HAP-1 (cell line): ENCODE measurements at regions not wholly inside any gene's neighbourhood (a gene's known extent, or its start where the extent isn't known, plus 50 kb on each side); places are given as distances from the start of the nearest gene placed in this dataset.
"Not testable (repeated sequence)": the region's sequence is repeated elsewhere in the genome, so short reads cannot be mapped to it uniquely, and the experiment has no call there.

Source experiments
- DNase-seq, 2 experiments: peaks; one replicate each; pipeline ENCODE4 v3.0.0-alpha.2; 2016 to 2020; ENCODE audit warnings: low spot score in 2 of 2
- H3K27me3 ChIP-seq: fragments of 250-450 bp; sonication (Bioruptor Pico); 2 replicates; pipeline ENCODE4 v1.5.1; 2020; ENCODE audit warnings: low read depth, mild to moderate bottlenecking, moderate library complexity
- H3K36me3 ChIP-seq: fragments of 250-450 bp; sonication (Bioruptor Pico); replicated peaks from 2 replicates; pipeline ENCODE4 v1.5.1; 2020; ENCODE audit warnings: mild to moderate bottlenecking
- H3K4me1 ChIP-seq: fragments of 250-450 bp; sonication (Bioruptor Pico); 2 replicates; pipeline ENCODE4 v1.5.1; 2020; ENCODE audit warnings: mild to moderate bottlenecking
- H3K4me3 ChIP-seq: fragments of 250-450 bp; sonication (Bioruptor Pico); 2 replicates; pipeline ENCODE4 v1.5.1; 2020; ENCODE audit warnings: mild to moderate bottlenecking, moderate library complexity
- H3K9me3 ChIP-seq: fragments of 250-450 bp; sonication (Bioruptor Pico); 2 replicates; pipeline ENCODE4 v1.5.1; 2020; ENCODE audit warnings: mild to moderate bottlenecking, moderate library complexity
- in situ Hi-C: fragments of 300-500 bp; cut with MboI; formaldehyde crosslinking; loops from 3 replicates; pipeline ENCODE4 v1.14.3; 2020; ENCODE audit warnings: low sequenced_read_pairs, inconsistent platforms, mixed read lengths

DNA sequence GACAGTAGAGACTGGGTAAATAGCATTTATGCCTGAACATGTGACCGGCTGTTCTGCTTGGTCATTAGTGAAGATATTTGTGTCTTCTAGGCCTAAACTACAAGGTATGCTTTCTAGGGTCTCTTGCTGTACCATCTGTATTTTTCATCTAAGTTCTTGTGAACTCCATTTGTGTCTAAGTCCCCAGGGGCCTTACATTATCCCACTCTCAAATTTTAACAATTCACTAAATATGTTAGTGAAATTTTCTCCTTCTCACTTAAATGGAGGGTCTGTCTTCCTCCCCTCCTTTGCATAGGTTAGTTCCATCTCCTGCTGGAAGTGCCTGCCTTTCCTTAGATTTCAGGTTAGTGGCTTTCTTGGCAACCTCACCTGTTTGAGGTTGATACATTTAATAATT, 382.6 kb downstream of the RAD51AP2 start:
- H3K9me3 ChIP-seq, result no peaks in the 10 kb centered on the region
- DNase-seq, result no peak
- no peaks in the 10 kb centered on the region for H3K27me3 ChIP-seq
- H3K36me3 ChIP-seq, result no peaks in the 10 kb centered on the region
- in situ Hi-C loops, result no loop called here
- H3K4me3 ChIP-seq, result no peak overlapping the region
- H3K4me1 ChIP-seq, result no peaks in the 10 kb centered on the region

DNA sequence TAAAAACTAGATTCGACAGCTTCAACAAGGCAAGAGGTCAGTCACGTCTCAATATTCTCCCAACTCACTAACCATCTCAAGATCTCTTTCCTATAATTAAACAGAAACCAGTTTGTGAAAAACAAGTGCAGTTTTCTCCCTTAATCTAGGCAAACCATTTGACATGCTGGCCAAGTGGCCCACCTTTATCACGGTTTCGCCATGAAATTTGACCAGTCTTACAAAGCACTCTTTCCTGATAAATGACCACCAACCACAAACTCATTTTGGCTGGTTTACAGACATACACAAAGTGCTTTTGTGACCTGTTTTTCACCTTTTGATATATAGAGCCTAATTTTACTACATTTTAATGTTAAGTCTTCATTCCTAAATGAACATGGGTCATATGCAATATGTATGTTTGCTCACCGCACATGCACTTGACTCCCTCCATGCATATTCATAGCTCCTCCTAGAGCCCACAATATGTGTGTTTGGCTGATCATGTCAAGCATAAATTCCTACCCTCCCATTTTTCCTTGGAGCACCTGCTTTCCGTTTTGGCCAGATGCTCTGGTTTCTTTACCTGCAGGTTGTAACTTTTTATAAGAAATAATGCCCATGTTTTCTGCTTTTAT, 385.1 kb downstream of the RAD51AP2 start:
- Histone ChIP-seq H3K4me1 (no peaks in the 10 kb centered on the region), H3K27me3 (no peaks in the 10 kb centered on the region), H3K36me3 (no peaks in the 10 kb centered on the region), H3K9me3 (no peaks in the 10 kb centered on the region), H3K4me3 (no peak overlapping the region)
- no peak for DNase-seq
- in situ Hi-C loops, result no loop called here

DNA sequence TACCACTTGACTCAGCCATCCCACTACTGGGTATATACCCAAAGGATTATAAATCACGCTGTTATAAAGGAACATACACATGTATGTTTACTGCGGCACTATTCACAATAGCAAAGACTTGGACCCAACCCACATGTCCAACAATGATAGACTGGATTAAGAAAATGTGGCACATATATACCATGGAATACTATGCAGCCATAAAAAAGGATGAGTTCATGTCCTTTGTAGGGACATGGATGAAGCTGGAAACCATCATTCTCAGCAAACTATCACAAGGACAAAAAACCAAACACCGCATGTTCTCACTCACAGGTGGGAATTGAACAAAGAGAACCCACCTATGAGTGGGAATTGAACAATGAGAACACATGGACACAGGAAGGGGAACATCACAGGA, 387.6 kb downstream of the RAD51AP2 start:
- in situ Hi-C loops, H3K36me3 ChIP-seq, H3K4me1 ChIP-seq, DNase-seq, H3K9me3 ChIP-seq, H3K27me3 ChIP-seq, H3K4me3 ChIP-seq: not testable (repeated sequence)

DNA sequence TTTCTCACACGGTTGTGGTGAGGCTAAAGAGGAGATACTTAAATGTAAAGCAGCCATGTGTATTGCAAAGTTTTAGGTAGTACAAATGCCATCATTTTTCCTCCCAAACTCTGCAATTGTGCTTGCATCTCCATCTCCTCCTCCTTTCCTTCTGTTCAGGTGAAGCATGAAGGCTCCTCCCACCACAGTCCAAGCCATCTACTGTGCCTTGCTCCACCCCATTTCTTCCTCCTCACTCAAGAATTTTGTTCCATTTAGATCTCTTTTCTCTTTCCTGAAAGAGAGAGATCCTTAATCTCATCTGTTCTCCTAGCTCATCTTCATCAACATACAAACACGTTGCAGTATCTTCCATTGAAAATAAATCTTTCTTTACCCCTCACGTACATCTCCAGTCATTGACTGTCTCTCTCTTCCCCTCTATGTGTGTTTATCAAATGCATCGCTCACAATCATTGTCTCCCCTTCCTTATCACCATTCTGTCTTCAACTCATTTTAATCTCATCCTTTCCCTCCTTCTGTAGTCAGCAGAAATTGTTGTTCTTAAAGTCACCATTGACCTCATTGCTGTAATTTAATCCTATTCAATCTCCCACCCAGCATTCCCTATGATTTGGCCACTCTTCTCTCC, 392.1 kb downstream of the RAD51AP2 start:
- no peak overlapping the region for H3K4me3 ChIP-seq
- no peaks in the 10 kb centered on the region for H3K36me3 ChIP-seq
- no peaks in the 10 kb centered on the region for H3K27me3 ChIP-seq
- no peaks in the 10 kb centered on the region for H3K4me1 ChIP-seq
- in situ Hi-C loops, result no loop called here
- no peak for DNase-seq
- H3K9me3 ChIP-seq, result no peaks in the 10 kb centered on the region

DNA sequence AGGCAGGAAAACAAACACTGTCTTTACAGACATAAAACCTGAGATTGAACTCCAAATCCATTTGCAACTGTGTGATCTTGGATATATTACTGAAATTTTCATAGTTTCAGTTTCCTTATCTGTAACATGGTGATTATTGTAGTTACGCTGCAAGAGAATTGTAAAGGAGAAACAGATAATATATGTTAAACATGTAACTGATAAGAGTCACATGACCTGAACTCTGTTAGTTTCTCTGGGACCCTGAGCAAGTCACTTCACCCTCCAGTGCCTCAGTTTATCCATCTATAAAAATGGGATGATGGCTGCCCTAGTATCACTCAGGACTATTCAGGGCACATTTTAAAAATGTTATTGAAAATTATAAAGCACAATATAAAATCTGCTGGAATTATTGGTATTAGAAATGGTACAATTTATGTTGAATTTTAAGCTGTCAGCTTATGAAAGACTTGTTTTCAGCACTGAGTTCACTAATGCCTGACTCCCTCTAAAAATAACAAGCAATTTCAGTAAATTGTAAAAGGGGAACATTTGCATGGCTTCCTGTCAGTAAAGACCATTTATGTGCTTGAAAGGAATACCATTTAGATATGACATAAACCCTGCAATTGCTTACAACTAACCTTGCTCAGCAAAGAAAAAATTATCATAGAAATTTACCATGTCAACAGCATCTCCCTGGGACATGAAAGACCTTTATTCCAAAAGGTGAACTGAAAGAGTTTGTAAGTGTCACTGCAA, 393.5 kb downstream of the RAD51AP2 start:
- no peak for DNase-seq
- no peaks in the 10 kb centered on the region for H3K9me3 ChIP-seq
- H3K4me1 ChIP-seq, result no peaks in the 10 kb centered on the region
- no peaks in the 10 kb centered on the region for H3K36me3 ChIP-seq
- no peaks in the 10 kb centered on the region for H3K27me3 ChIP-seq
- in situ Hi-C loops, result no loop called here
- H3K4me3 ChIP-seq, result no peak overlapping the region

DNA sequence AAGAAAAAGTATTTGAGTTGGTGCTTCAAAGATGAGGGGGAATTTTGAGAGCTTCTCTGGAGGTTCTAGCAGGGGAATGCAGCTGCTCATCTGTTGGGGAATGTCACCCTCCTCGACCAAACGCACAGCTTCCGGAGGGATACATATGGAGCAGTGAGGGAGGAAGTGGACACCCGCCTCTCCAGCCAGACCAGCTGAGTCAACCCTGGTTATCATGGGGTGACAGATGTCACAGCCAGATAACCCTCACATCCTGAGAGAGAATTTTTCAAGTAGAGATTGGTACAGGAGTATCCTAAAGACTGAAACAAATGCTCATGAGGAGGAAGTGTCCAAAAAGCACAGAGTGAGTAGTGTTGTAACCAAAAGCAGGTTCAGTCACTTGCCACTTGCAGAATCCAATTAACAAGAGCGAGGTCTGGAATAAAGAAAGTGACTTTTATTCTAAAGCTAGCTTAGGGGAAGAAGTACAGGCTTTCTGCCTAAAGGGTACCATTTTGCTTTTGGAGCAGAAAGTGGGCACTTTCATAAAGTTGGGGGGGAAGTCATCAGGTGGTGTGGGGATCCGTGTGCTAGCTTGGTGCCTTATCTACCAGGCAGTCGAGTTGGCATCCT, 395.2 kb downstream of the RAD51AP2 start:
- in situ Hi-C loops, result no loop called here
- DNase-seq, result no peak

DNA sequence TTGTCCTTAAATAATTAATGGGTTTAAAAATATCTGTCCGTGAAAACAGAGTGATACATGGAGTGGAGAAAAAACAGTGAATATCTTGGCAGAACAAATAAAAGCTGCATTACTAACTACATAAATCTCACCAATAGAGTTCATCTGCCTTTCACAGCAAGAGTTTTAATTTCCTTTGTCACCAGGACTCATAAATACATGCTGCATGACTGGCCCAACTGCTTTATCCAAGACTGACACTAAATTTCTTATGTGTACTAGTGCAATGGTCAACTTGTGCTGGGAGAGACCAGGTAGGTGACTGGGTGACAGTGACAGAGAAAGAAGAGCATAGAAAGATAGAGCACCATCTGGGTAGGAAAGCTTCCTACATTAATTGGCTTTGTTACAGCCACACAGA, 402.8 kb downstream of the RAD51AP2 start:
- H3K27me3 ChIP-seq, result no peaks in the 10 kb centered on the region
- H3K9me3 ChIP-seq, result no peaks in the 10 kb centered on the region
- in situ Hi-C loops, result no loop called here
- no peak overlapping the region for H3K4me3 ChIP-seq
- no peaks in the 10 kb centered on the region for H3K4me1 ChIP-seq
- H3K36me3 ChIP-seq, result no peaks in the 10 kb centered on the region
- DNase-seq, result no peak

More for the DNA sequence above, 395.2 kb downstream of the RAD51AP2 start:
- Histone ChIP-seq H3K4me1 (no peaks in the 10 kb centered on the region), H3K4me3 (no peak overlapping the region), H3K27me3 (no peaks in the 10 kb centered on the region), H3K36me3 (no peaks in the 10 kb centered on the region), H3K9me3 (no peaks in the 10 kb centered on the region)

DNA sequence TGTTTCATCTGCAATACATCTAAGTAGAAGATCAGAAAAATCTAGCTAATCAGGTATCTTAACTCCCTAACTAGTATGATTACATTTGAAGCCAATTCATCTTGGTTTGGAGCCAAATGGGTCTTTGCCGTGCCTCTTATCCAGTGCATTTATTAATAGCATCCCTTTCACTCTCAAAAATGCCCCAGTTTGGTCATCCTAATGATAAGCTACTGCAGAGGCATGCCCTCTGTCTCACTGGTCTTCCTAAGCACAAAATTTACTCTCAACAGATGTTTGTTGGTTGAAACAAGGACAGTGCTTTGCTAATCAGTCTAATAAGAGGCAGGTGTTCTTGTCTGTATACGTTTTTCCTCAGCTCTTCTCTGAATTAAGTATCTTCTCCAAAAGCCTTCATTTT, 403.2 kb downstream of the RAD51AP2 start:
- no peaks in the 10 kb centered on the region for H3K27me3 ChIP-seq
- no peaks in the 10 kb centered on the region for H3K9me3 ChIP-seq
- in situ Hi-C loops, result no loop called here
- H3K4me1 ChIP-seq, result no peaks in the 10 kb centered on the region
- no peaks in the 10 kb centered on the region for H3K36me3 ChIP-seq
- no peak overlapping the region for H3K4me3 ChIP-seq
- DNase-seq, result no peak

DNA sequence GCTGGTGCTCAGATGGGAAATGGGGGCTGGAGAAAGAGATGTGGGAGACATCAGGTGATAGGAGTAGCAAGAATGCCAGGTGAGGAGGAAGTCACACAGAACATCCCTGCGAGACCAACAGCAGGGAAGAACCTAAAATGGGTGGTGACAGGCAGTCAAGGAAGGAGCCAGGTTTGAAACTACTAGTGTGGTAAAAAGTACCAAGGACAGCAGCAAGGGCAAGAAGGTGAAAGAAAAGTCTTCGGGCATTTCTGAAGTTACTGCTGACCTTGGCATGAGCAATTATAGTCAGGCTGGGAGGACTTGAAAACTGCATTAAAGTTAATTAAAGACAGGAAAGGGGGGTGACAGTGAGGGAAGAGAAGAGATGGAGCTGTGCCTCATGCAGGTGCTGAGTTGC, 410.4 kb downstream of the RAD51AP2 start:
- no peaks in the 10 kb centered on the region for H3K9me3 ChIP-seq
- H3K4me1 ChIP-seq, result no peaks in the 10 kb centered on the region
- H3K27me3 ChIP-seq, result no peaks in the 10 kb centered on the region
- H3K4me3 ChIP-seq, result no peak overlapping the region
- DNase-seq, result no peak
- no peaks in the 10 kb centered on the region for H3K36me3 ChIP-seq
- in situ Hi-C loops, result no loop called here

DNA sequence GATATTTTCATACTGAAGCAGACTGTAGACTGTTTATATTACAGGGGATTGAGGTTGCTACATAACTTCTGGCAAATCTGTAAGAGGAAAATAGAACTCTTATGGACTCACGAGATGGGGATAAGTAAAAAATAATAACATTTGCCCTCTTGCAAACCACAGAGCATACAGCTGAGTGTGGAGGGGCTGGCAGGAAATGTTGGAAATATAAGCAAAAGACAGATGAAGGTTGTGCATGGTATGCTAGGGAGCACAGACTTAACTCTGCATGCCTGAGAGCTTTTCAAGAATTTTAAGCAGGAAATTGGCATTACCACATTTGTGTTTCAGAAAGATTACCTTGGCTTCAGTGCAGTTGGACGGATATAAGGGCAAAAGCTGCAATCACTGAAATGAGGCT, 411.1 kb downstream of the RAD51AP2 start:
- H3K36me3 ChIP-seq, result no peaks in the 10 kb centered on the region
- DNase-seq, result no peak
- no peaks in the 10 kb centered on the region for H3K4me1 ChIP-seq
- no peaks in the 10 kb centered on the region for H3K9me3 ChIP-seq
- H3K4me3 ChIP-seq, result no peak overlapping the region
- no peaks in the 10 kb centered on the region for H3K27me3 ChIP-seq
- in situ Hi-C loops, result no loop called here

DNA sequence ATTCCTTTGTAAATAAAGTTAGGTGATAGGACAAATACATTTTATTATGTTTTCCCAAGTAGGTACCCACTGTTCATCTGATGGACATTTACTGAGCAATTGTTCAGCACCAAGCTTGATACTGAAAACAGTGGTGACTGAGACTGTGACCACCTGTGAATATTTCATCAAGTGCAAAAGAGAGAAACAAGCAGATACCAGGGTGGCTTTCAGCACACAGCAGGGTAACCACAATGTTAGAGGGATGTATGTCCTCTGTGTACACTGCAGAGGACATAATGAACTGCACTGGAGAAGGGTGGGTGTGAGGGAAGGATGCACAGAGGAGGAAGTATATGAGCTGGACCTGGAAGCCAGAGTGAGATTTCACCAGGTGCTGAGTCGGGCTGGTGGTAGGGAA, 411.8 kb downstream of the RAD51AP2 start:
- H3K9me3 ChIP-seq, result no peaks in the 10 kb centered on the region
- no peak overlapping the region for H3K4me3 ChIP-seq
- no peaks in the 10 kb centered on the region for H3K27me3 ChIP-seq
- H3K4me1 ChIP-seq, result no peaks in the 10 kb centered on the region
- no peak for DNase-seq
- in situ Hi-C loops, result no loop called here
- H3K36me3 ChIP-seq, result no peaks in the 10 kb centered on the region

DNA sequence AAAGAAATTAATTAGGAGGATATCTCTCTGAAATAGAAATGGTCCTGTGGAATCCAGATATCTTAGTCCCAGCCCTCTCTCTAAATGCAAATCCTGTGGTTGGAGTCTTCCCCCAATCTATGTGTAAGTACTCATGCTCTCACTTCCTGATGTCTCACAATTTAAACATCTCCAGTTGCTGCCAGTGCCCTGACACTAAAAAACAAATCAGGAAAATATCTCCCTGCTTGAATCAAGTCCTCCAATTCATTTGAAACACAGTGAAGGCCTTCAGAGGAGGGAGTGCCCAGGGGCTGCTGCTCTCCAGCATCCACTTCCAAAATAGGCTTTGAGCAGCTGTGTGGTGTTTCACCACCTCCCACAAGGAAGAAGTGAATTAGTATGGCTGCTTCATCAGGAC, 413.8 kb downstream of the RAD51AP2 start:
- H3K36me3 ChIP-seq, result no peaks in the 10 kb centered on the region
- no peaks in the 10 kb centered on the region for H3K27me3 ChIP-seq
- H3K4me1 ChIP-seq, result no peaks in the 10 kb centered on the region
- no peaks in the 10 kb centered on the region for H3K9me3 ChIP-seq
- H3K4me3 ChIP-seq, result no peak overlapping the region
- DNase-seq, result no peak
- in situ Hi-C loops, result no loop called here

DNA sequence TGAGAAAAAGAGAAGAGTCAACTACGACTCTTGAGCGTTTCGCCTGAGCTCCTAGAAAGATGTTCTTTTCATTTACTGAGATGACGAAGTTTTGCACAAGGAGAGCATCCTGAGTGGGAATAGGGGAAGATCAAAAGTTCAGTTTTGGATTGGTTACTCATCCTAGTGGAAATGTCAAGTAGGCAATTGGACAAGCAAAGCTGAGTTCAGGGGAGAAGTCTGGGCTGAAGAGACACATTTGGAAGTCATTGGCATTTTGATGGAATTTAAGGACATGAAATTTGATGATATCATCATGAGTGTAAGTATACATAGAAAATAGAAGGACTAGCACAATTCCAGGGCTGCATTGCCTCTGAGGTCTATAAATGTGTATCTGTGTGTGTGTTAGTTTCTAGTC, 416.6 kb downstream of the RAD51AP2 start:
- no peak for DNase-seq
- in situ Hi-C loops, result no loop called here

DNA sequence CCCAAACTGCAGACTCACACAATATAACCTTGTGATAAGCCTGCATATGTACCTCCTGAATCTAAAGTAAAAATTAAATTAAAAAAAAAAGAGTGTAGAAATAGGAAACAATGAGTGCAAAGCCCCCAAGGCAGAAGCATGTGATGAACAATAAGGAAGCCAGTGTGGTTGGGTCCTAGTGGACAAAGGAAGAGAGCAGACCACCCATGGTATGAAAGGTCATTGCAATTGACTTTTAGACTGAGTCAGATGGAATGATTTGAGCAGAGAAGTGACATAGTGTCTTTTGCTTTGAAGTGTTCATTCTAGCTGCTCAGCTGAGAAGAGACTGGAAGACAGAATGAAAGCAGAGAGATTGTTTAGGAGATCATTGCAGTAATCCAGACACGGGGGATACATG, 417.1 kb downstream of the RAD51AP2 start:
- no peak for DNase-seq
- Histone ChIP-seq H3K36me3 (no peaks in the 10 kb centered on the region), H3K4me3 (no peak overlapping the region), H3K27me3 (no peaks in the 10 kb centered on the region), H3K4me1 (no peaks in the 10 kb centered on the region), H3K9me3 (no peaks in the 10 kb centered on the region)
- in situ Hi-C loops, result no loop called here

More for the DNA sequence above, 416.6 kb downstream of the RAD51AP2 start:
- no peaks in the 10 kb centered on the region for H3K36me3 ChIP-seq
- no peaks in the 10 kb centered on the region for H3K27me3 ChIP-seq
- no peaks in the 10 kb centered on the region for H3K9me3 ChIP-seq
- no peak overlapping the region for H3K4me3 ChIP-seq
- no peaks in the 10 kb centered on the region for H3K4me1 ChIP-seq
